ENCODE measurements at regions not wholly inside any gene's neighbourhood (a gene's known extent, or its start where the extent isn't known, plus 50 kb on each side); places are given as distances from the start of the nearest gene placed in this dataset.

GRCh38 chr2:78589871-78590270 is 435.6 kb upstream of the REG3G start:
- intact Hi-C loops (cut with DNase I) = no loop called here
- no peak for ATAC-seq
- no peaks in the 10 kb centered on the region for H3K9me3 ChIP-seq
- H3K36me3 ChIP-seq = no peaks in the 10 kb centered on the region
- H3K27me3 ChIP-seq = no peaks in the 10 kb centered on the region
- H3K4me3 ChIP-seq = no peak overlapping the region
- TF ChIP-seq CTCF (IDR thresholded peaks at IDR 0.05) = no peak
- no peak overlapping the region for H3K27ac ChIP-seq
- DNase-seq = no peak
- no peaks in the 10 kb centered on the region for H3K4me1 ChIP-seq

DNA sequence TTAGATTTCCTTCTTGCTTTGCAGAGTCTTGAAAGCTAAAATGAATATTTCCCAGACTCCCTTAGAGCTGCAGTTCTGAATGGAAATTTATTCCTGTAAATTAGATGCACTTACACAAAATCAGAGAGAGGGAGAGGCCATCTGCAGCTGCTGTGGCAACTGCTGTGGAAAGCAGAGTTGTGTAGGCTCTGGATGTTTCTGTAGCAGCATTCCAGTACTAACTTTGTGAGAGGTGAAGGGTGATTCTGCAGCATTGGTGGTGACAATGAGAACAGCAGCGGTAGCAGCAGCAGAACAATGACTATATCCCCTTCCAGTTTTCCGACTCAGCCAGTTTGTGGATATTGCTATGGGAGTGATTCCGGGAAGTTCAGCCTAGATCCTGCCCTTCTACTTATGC is 433.0 kb upstream of the REG3G start:
- no peak for ATAC-seq
- no peaks in the 10 kb centered on the region for H3K27me3 ChIP-seq
- no peaks in the 10 kb centered on the region for H3K36me3 ChIP-seq
- TF ChIP-seq CTCF (IDR thresholded peaks at IDR 0.05) = no peak
- H3K9me3 ChIP-seq = peaks cover 0 to 8% (median 0%) of the 10 kb centered on the region in 11 donors
- no peak overlapping the region for H3K4me3 ChIP-seq
- intact Hi-C loops (cut with DNase I) = no loop called here
- DNase-seq = no peak
- H3K27ac ChIP-seq = no peak overlapping the region
- 60 to 68% methylated on average over 3 of the region's 3 CpGs for WGBS, 2 donors
- no peaks in the 10 kb centered on the region for H3K4me1 ChIP-seq

- DNase-seq (no peak), ATAC-seq (no peak)
- Histone ChIP-seq H3K4me3 (no peak overlapping the region), H3K27me3 (no peaks in the 10 kb centered on the region), H3K4me1 (no peaks in the 10 kb centered on the region), H3K36me3 (no peaks in the 10 kb centered on the region), H3K9me3 (peaks cover 0 to 12% (median 0%) of the 10 kb centered on the region in 11 donors), H3K27ac (no peak overlapping the region)
- 86 to 93% methylated on average over 1 of the region's 1 CpG for WGBS, 2 donors
- no peak for TF ChIP-seq CTCF (IDR thresholded peaks at IDR 0.05)
- intact Hi-C loops (cut with DNase I) = no loop called here
Measured at GRCh38 chr2:78601113-78601512, 424.4 kb upstream of the REG3G start.

DNA sequence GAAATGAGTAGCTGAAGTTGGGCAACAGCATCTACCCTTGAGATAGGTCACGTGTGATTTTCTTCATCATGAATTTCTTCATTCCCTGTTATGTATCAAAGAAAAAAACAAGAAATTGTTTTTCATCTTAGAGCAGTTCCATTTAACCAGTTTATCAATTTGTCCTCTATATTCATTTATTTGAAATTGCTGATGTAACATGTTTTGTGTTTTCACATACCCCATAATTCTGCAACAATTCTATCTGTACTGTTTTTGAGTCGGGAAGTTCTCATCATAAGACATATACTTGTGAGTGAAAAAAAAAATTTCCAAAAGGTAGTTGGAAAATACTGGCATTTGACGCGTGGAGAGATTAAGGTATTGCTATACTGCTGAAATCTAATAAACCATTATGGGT is 422.6 kb upstream of the REG3G start:
- no peak for DNase-seq
- H3K9me3 ChIP-seq = peaks cover 0 to 4% (median 0%) of the 10 kb centered on the region in 11 donors
- WGBS, 2 donors = 90 to 95% methylated on average over 4 of the region's 4 CpGs
- H3K27ac ChIP-seq = no peak overlapping the region
- TF ChIP-seq CTCF (IDR thresholded peaks at IDR 0.05) = no peak
- intact Hi-C loops (cut with DNase I) = no loop called here
- H3K27me3 ChIP-seq = no peaks in the 10 kb centered on the region
- no peak for ATAC-seq
- no peaks in the 10 kb centered on the region for H3K36me3 ChIP-seq
- no peak overlapping the region for H3K4me3 ChIP-seq
- H3K4me1 ChIP-seq = no peaks in the 10 kb centered on the region

DNA sequence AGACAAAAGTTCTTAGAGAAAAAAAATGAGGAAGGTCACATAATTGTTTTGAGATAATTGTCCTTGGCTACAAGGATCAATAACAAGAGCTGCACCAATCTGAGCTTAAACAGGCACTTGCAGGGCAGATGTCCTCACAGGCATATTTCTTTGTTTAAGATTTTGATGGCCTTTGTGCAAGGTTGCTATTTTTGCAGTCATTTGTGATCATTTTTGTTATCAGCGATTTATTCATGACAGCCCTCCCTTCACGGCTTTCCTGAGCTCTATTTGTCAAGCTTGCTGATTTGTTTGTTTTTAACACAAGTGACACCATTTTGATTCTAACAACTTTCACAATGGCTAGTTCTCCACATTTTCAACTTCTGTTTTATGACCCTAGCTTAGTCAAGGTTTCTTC is 418.6 kb upstream of the REG3G start:
- no peak for TF ChIP-seq CTCF (IDR thresholded peaks at IDR 0.05)
- Histone ChIP-seq H3K4me3 (no peak overlapping the region), H3K4me1 (no peaks in the 10 kb centered on the region), H3K27me3 (no peaks in the 10 kb centered on the region), H3K27ac (no peak overlapping the region), H3K36me3 (no peaks in the 10 kb centered on the region), H3K9me3 (no peaks in the 10 kb centered on the region)
- 29 to 32% methylated on average over 2 of the region's 2 CpGs for WGBS, 2 donors
- DNase-seq (no peak), ATAC-seq (no peak)
- intact Hi-C loops (cut with DNase I) = no loop called here
